HuH-7 (cell line): ENCODE measurements at regions not wholly inside any gene's neighbourhood (a gene's known extent, or its start where the extent isn't known, plus 50 kb on each side); places are given as distances from the start of the nearest gene placed in this dataset.
"Not testable (repeated sequence)": the region's sequence is repeated elsewhere in the genome, so short reads cannot be mapped to it uniquely, and the experiment has no call there.

Experiments used
- DNase-seq: peaks from one replicate; pipeline ENCODE4 v3.0.0; 2011; ENCODE audit warnings: low spot score

GRCh38 chr16:22625967-22626366 lies 115.3 kb downstream of the NPIPB5 start:
- no peak for DNase-seq

- DNase-seq = no peak
Measured at GRCh38 chr16:22627043-22627442, 116.4 kb downstream of the NPIPB5 start.

GRCh38 chr16:22628994-22629393 lies 118.3 kb downstream of the NPIPB5 start:
- DNase-seq = no peak

GRCh38 chr16:22630242-22630641 lies 119.6 kb downstream of the NPIPB5 start:
- DNase-seq = no peak

- no peak for DNase-seq
Measured at GRCh38 chr16:22631264-22631663, 120.6 kb downstream of the NPIPB5 start.

- DNase-seq = no peak
Measured at GRCh38 chr16:22632606-22633005, 121.9 kb downstream of the NPIPB5 start.

- no peak for DNase-seq
Measured at GRCh38 chr16:22633280-22633679, 122.6 kb downstream of the NPIPB5 start.

GRCh38 chr16:22633799-22634198 lies 123.1 kb downstream of the NPIPB5 start:
- no peak for DNase-seq

- DNase-seq = no peak
Measured at GRCh38 chr16:22634954-22635353, 124.3 kb downstream of the NPIPB5 start.

GRCh38 chr16:22635357-22635761 lies 124.7 kb downstream of the NPIPB5 start:
- no peak for DNase-seq

GRCh38 chr16:22635801-22636200 lies 125.1 kb downstream of the NPIPB5 start:
- no peak for DNase-seq

GRCh38 chr16:22638393-22639206 lies 127.9 kb downstream of the NPIPB5 start:
- DNase-seq = no peak

- peak; percentile 30 for DNase-seq
Measured at GRCh38 chr16:22641131-22641628, 130.5 kb downstream of the NPIPB5 start.

- no peak for DNase-seq
Measured at GRCh38 chr16:22642416-22643088, 131.9 kb downstream of the NPIPB5 start.

GRCh38 chr16:22643203-22643602 lies 132.5 kb downstream of the NPIPB5 start:
- not testable (repeated sequence) for DNase-seq

GRCh38 chr16:22643886-22644285 lies 133.2 kb downstream of the NPIPB5 start:
- no peak for DNase-seq

GRCh38 chr16:22645868-22646267 lies 135.2 kb downstream of the NPIPB5 start:
- DNase-seq = no peak

- DNase-seq = no peak
Measured at GRCh38 chr16:22646948-22647556, 136.4 kb downstream of the NPIPB5 start.

GRCh38 chr16:22648141-22648540 lies 137.4 kb downstream of the NPIPB5 start:
- DNase-seq = no peak

- DNase-seq = no peak
Measured at GRCh38 chr16:22648941-22649340, 138.2 kb downstream of the NPIPB5 start.

GRCh38 chr16:22651111-22651817 lies 140.6 kb downstream of the NPIPB5 start:
- DNase-seq = not testable (repeated sequence)

- DNase-seq = no peak
Measured at GRCh38 chr16:22652463-22652845, 141.8 kb downstream of the NPIPB5 start.
